ENCODE measurements at regions not wholly inside any gene's neighbourhood (a gene's known extent, or its start where the extent isn't known, plus 50 kb on each side); places are given as distances from the start of the nearest gene placed in this dataset.
A peak's percentile ranks its signal among the peaks of the same experiment; 100 is the strongest.

DNA sequence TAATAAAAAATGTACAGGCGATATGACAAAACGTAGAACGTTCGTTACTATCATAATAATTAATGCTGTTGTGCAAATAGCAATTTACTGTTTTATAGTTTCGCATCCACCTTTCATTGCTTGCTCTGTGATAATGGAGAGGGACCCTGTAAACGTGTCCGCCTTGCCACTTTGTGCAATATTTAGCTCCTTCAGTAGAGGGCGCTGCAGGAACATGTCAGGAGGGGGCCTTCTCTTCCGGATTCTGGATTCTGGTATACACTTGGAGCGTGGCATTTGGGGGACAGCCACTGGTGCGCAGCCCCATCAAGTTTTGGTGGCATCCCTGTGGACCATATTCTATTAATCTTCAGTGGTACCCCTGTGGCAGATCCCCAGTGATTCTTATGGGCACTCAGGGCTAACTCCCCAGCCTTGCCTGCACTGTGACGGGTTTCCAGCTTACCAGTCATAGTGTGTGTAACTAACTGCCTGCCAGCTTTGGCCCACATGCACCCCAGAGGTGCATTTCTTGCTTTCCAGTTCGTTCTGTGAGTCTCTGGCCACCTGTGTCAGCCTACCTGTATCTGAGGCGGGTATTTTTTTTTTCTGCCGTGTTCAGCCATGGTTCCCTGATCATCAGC is 140.3 kb downstream of the CYRIA start:
- DNase-seq (ENCODE audit: low read depth): peak; percentile 27
- H3K27me3 ChIP-seq (ENCODE audit: control insufficient read depth, insufficient read depth, low read length): no peaks in the 10 kb centered on the region
- H3K4me3 ChIP-seq (ENCODE audit: low read depth, low read length): no peak overlapping the region
- no peak for FAIRE-seq
- TF ChIP-seq, protein P1, sequence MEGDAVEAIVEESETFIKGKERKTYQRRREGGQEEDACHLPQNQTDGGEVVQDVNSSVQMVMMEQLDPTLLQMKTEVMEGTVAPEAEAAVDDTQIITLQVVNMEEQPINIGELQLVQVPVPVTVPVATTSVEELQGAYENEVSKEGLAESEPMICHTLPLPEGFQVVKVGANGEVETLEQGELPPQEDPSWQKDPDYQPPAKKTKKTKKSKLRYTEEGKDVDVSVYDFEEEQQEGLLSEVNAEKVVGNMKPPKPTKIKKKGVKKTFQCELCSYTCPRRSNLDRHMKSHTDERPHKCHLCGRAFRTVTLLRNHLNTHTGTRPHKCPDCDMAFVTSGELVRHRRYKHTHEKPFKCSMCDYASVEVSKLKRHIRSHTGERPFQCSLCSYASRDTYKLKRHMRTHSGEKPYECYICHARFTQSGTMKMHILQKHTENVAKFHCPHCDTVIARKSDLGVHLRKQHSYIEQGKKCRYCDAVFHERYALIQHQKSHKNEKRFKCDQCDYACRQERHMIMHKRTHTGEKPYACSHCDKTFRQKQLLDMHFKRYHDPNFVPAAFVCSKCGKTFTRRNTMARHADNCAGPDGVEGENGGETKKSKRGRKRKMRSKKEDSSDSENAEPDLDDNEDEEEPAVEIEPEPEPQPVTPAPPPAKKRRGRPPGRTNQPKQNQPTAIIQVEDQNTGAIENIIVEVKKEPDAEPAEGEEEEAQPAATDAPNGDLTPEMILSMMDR (IDR thresholded peaks at IDR 0.05; ENCODE audit: insufficient read depth, low read length, severe bottlenecking): peak; percentile 73
- no peaks in the 10 kb centered on the region for H3K36me3 ChIP-seq (ENCODE audit: control insufficient read depth, insufficient read depth, low read length)

DNA sequence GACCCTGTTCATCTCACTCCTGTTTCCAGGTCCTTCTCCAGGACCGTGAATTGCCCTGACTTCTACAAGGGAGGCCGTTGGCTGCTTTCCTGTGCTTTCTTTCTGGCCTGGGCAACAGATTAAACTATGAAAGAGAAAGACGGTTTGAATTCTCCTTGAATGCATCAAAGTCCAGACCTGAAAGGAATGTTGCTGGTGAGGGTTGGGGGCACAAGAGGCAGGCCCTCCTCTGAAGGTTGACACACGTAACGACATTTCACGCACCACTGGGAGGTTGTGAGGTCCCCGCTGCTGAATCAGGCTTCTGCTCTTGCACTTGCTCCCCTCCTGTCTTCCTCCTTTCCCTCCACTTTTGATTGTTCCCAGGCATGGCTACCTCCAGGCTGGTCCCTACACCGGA is 141.9 kb downstream of the CYRIA start:
- Histone ChIP-seq H3K27me3 (ENCODE audit: control insufficient read depth, insufficient read depth, low read length) (no peaks in the 10 kb centered on the region), H3K4me3 (ENCODE audit: low read depth, low read length) (no peak overlapping the region), H3K36me3 (ENCODE audit: control insufficient read depth, insufficient read depth, low read length) (no peaks in the 10 kb centered on the region)
- DNase-seq (ENCODE audit: low read depth): no peak
- FAIRE-seq: no peak
- TF ChIP-seq, protein P1 (IDR thresholded peaks at IDR 0.05; ENCODE audit: insufficient read depth, low read length, severe bottlenecking): no peak

DNA sequence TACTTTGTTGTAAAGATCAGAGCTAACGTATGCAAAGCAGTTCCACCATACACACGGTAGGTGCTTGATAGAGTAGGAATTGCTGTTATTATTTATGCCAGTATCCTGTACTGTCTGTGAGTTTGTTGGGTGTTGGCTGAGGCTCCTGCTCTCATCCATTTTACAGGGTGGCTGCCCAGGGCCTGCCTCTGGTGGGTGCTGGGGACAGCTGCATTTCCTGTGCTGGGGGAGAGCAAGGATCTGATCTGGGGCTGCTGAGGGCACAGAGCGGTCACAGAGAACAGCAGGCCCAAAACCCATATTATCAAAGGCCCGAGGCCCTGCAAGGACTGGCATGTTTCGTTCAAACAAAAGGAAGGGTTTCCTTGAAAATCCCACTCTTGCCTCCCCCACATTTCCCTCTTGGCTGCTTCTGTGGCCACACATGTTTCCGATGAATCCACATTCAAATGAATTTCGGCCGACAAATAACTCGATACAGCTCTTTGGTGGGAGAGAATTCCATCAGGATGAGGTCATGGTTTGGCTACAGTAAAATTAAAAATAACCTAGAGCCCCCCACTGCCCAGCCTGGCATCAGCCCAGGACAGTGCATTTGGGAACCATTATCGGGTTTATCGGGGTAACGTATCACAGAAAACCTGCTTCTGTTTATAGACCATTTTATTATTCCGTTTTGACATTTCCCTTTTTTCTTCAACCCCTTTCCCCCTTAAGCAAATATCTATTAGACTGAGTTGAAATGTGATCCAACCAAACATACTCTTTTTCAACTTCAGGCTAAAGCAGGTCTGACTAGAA is 143.4 kb downstream of the CYRIA start:
- TF ChIP-seq, protein P1 (IDR thresholded peaks at IDR 0.05; ENCODE audit: insufficient read depth, low read length, severe bottlenecking): no peak
- Histone ChIP-seq H3K4me3 (ENCODE audit: low read depth, low read length) (no peak overlapping the region), H3K27me3 (ENCODE audit: control insufficient read depth, insufficient read depth, low read length) (no peaks in the 10 kb centered on the region), H3K36me3 (ENCODE audit: control insufficient read depth, insufficient read depth, low read length) (no peaks in the 10 kb centered on the region)
- peak; percentile 28 for DNase-seq (ENCODE audit: low read depth)
- FAIRE-seq: no peak

DNA sequence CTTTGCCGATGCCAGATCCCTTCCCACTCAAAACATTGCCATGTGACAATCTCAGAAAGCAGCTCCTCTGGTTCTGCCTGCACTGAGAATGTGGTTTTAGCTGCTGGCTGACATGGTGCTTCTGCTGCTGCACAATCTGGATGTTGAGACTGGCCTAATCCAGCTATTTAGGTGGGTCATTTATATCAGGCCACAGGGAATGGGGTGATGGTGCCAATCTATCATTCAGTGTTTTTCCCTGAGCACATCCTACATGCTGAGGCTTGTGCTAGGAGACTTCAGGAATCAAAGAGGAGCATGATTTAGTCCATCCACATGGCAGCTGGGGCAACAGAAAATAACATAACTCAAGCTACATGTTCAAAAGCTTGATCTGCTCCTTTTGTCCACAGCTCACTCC is 144.7 kb downstream of the CYRIA start:
- TF ChIP-seq, protein P1 (IDR thresholded peaks at IDR 0.05; ENCODE audit: insufficient read depth, low read length, severe bottlenecking): no peak
- Histone ChIP-seq H3K27me3 (ENCODE audit: control insufficient read depth, insufficient read depth, low read length) (no peaks in the 10 kb centered on the region), H3K36me3 (ENCODE audit: control insufficient read depth, insufficient read depth, low read length) (no peaks in the 10 kb centered on the region), H3K4me3 (ENCODE audit: low read depth, low read length) (no peak overlapping the region)
- DNase-seq (ENCODE audit: low read depth) (peak; percentile 58), FAIRE-seq (no peak)

DNA sequence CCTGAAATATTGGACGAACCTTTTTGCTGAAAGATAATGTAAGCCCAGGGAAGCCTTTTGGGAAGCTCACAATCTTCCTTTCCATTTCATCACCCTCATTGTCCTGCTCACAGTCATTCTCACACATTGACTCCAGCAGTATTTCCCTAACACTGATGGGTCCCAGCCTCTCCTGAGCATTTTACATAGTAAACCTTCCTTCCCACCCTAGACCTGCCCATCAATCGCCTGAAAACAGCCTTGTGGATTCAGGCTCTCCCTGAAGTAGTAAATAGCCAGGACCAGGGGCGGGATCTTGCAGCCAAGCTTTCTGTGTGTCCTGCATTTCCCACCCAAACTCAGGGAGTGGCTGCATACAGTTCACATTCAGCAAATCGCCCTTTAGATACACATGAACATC is 149.9 kb downstream of the CYRIA start:
- TF ChIP-seq, protein P1 (IDR thresholded peaks at IDR 0.05; ENCODE audit: insufficient read depth, low read length, severe bottlenecking): no peak
- no peaks in the 10 kb centered on the region for H3K27me3 ChIP-seq (ENCODE audit: control insufficient read depth, insufficient read depth, low read length)
- no peak overlapping the region for H3K4me3 ChIP-seq (ENCODE audit: low read depth, low read length)
- no peaks in the 10 kb centered on the region for H3K36me3 ChIP-seq (ENCODE audit: control insufficient read depth, insufficient read depth, low read length)
- DNase-seq (ENCODE audit: low read depth) (no peak), FAIRE-seq (no peak)
